ENCODE measurements at regions not wholly inside any gene's neighbourhood (a gene's known extent, or its start where the extent isn't known, plus 50 kb on each side); places are given as distances from the start of the nearest gene placed in this dataset.
A peak's percentile ranks its signal among the peaks of the same experiment; 100 is the strongest.
"Not testable (repeated sequence)": the region's sequence is repeated elsewhere in the genome, so short reads cannot be mapped to it uniquely, and the experiment has no call there.

- DNase-seq, result no peak
Measured at GRCh38 chr5:39779831-39780230, 355.1 kb upstream of the DAB2 start.

- DNase-seq, result no peak
Measured at GRCh38 chr5:39775797-39776365, 351.1 kb upstream of the DAB2 start.

GRCh38 chr5:39775086-39775796 lies 350.5 kb upstream of the DAB2 start:
- no peak for DNase-seq

- no peak for DNase-seq
Measured at GRCh38 chr5:39774605-39775004, 349.8 kb upstream of the DAB2 start.

- DNase-seq, result no peak
Measured at GRCh38 chr5:39772307-39772706, 347.5 kb upstream of the DAB2 start.

GRCh38 chr5:39767916-39768315 lies 343.1 kb upstream of the DAB2 start:
- no peak for DNase-seq

- DNase-seq, result no peak
Measured at GRCh38 chr5:39765366-39765765, 340.6 kb upstream of the DAB2 start.

- no peak for DNase-seq
Measured at GRCh38 chr5:39762761-39763160, 338.0 kb upstream of the DAB2 start.

- DNase-seq, result no peak
Measured at GRCh38 chr5:39761199-39761950, 336.6 kb upstream of the DAB2 start.

GRCh38 chr5:39760385-39761198 lies 335.8 kb upstream of the DAB2 start:
- peak; percentile 90 for DNase-seq

- DNase-seq, result peak; percentile 74
Measured at GRCh38 chr5:39759701-39760100, 334.9 kb upstream of the DAB2 start.

GRCh38 chr5:39758426-39758825 lies 333.6 kb upstream of the DAB2 start:
- no peak for DNase-seq

GRCh38 chr5:39757131-39757530 lies 332.4 kb upstream of the DAB2 start:
- DNase-seq, result no peak

GRCh38 chr5:39755986-39756385 lies 331.2 kb upstream of the DAB2 start:
- DNase-seq, result no peak

GRCh38 chr5:39755452-39755851 lies 330.7 kb upstream of the DAB2 start:
- no peak for DNase-seq

- DNase-seq, result not testable (repeated sequence)
Measured at GRCh38 chr5:39753747-39754146, 329.0 kb upstream of the DAB2 start.

GRCh38 chr5:39750661-39751060 lies 325.9 kb upstream of the DAB2 start:
- no peak for DNase-seq

- no peak for DNase-seq
Measured at GRCh38 chr5:39742916-39743315, 318.1 kb upstream of the DAB2 start.

GRCh38 chr5:39740404-39740803 lies 315.6 kb upstream of the DAB2 start:
- no peak for DNase-seq

GRCh38 chr5:39732166-39732565 lies 307.4 kb upstream of the DAB2 start:
- DNase-seq, result no peak

GRCh38 chr5:39730699-39731098 lies 305.9 kb upstream of the DAB2 start:
- DNase-seq, result no peak

GRCh38 chr5:39730006-39730405 lies 305.2 kb upstream of the DAB2 start:
- DNase-seq, result no peak

- DNase-seq, result no peak
Measured at GRCh38 chr5:39726467-39726866, 301.7 kb upstream of the DAB2 start.
